HG03342 (cell line): ENCODE measurements at regions not wholly inside any gene's neighbourhood (a gene's known extent, or its start where the extent isn't known, plus 50 kb on each side); places are given as distances from the start of the nearest gene placed in this dataset.
"Not testable (repeated sequence)": the region's sequence is repeated elsewhere in the genome, so short reads cannot be mapped to it uniquely, and the experiment has no call there.

Source experiments
- ATAC-seq: cut with Tn5 transposase; IDR thresholded peaks from one replicate; pipeline ENCODE4 v1.9.1; 2021; ENCODE audit warnings: mild to moderate bottlenecking, moderate library complexity; ENCODE audit not compliant: unreplicated experiment

DNA sequence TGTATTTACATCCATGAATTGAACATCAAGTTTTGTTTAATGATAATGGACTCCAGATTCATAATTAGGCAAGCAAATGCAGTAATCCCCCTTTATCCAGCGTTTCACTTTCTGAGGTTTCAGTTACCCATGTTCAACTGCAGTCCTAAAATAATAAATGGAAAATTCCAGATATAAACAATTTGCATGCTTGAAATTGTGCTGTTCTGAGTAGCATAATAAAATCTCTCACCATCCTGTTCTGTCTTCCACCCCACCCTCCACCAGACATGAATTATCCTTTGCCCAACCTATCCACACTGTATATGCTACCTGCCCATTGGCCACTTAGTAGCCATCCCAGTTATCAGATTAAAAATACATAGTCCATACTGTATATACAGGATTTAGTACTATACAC, 224.5 kb upstream of the CHAC2 start:
- ATAC-seq, result no peak

DNA sequence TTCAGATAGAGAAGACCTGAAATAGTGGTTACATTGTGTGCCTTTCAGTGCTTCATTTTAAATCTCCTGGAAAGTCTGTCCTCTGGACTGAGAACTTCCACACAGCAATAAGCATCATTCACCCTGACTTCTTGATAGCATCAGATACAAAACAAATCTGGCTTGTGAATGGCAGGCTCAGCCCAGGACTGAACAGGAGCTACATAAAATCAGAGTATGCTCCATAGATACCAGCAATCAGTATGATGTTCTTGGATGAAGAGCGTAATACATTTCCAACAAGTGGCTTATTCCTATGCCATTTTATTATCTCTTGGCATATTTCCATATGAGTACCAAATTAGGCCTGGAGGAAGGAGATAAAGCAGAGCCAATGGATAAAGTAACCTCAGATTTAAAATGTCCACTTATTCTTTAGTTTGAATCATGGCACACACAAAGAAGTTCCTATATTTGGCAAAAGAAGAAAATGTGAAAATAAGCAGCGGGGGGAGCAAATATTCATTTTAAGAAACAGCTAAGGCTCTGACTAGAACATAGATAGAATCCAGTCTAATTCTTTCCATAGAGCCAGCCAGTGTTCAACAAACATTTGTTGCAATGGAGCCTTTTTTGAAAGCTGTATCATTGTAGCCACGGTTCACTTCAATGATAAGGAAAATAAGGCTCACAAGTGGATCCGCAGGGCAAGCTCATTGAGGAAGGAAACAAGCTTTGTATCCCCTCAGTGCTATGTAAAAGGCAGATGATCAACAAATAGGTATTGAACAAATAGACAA, 230.8 kb upstream of the CHAC2 start:
- ATAC-seq, result no peak

DNA sequence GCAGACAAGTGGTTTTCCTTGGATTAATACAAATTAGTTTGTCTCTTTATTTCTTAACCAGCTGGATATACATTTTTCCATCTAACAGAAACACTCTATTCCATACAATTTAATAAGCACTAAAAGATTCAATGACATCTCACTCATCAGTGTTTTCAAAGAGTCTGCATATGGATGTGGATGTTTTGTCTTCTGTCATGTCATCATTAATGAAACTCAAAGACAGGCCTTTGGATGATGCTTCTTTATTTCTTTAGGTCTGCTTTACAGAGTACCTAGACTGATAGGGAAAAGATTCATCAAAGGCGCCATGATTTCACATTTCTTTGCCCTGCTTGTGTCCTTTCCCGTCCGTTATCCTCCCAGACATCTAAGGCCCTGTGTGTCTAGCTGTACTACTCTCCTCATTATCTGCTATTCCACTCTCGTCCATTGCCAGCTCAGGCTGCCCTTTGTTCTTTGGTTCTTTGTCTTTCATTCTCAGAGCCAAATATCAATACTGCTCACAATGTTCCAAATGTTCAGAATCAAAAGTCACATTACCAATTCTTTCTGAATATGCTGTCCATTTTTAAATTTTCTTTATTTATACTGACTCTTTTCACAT, 232.3 kb upstream of the CHAC2 start:
- no peak for ATAC-seq

DNA sequence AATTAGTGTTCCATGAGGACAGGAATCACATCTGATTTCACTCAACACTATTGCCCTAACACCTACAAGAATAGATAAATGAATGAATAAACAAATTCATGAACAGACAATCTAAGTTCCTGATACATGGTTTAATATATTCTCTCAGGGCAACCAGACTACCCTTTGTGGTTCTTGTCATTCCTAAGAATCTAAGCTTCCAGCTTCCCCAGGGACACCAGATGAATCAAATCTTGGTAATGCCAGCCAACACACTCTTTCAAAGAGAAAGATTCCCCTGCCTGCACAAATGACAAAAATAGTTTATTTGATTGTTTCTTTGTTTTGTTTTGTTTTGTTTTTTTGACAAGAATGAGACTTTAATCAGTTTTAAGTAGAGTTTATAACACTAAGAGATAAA, 237.5 kb upstream of the CHAC2 start:
- no peak for ATAC-seq

DNA sequence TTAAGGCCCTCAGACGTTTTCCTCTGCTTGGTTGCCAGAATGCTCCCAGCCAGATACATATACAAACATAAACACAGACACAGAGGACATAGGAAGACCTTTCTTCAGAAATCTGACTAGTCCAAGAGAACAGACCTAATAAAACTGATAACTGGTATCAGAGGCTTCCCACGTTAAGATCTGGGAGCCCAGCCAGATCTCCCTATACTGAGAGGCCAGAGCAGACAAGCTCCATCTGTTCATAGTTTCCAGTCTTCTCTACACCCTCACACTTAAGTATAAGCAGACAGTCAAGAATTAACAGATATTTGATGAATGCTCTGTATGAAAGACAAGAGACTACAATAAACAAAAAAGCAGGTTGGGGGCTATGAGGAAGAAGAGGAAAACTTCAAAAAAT, 240.5 kb upstream of the CHAC2 start:
- ATAC-seq, result no peak

DNA sequence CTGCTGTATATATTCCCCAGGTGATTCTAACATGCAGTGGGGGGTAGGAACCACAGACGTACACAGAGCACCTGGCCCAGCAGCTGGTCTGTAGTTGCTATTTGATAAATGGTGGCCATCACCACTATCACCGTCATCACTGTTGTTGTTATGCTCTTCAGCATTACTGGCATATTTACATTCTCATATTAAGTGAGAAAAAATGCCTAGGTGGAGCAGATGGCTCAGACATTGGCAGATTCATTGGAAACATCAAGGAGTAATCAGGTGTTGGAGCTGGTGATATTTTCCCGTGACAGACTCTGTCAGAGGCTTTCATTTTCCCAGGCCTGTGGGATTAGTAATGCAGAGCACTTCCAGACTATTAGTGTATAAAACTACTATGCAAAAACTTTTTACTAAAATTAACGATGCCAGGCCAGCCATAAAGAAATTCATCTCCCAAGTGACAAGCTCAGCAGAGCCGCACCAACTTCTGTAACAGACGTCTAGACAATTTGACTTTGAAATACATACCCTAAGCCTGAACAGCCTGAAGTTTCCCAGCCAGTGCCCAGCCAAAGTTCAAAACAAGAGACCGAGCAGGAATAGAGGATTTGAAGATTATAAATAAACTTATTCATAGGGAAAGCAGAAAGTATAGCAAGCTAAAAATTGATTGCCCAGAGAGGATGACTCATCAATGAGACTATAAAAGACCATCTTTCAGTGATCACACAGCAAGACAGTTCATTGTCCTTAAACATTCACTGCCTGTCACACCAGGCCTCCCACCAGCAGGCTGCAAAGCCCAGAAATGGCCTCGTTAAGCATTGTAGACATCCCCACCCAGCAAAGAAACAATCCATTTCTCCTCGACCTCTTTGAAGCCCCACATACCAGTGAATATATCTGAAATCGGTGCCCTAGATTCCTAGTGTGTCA, 247.4 kb upstream of the CHAC2 start:
- ATAC-seq, result no peak

DNA sequence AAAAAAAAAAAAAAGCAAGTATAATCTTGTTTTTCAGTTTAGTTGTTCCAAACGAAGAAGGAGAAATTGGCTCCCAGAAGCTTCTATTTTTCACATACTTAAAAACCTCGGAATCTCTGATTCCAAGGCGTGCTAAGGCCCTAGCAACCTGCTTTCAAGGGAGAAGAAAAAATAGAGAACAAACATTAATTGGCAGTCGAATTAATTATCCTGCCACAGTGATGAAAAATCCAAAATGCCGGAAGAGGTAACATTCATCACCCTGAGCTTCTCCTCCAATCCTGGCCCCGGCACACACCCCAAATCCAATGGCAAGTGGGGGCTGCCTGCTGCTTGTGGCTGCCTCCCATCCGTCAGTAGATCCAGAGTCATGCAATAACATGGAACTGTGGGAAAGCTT, 250.2 kb upstream of the CHAC2 start:
- ATAC-seq, result no peak

DNA sequence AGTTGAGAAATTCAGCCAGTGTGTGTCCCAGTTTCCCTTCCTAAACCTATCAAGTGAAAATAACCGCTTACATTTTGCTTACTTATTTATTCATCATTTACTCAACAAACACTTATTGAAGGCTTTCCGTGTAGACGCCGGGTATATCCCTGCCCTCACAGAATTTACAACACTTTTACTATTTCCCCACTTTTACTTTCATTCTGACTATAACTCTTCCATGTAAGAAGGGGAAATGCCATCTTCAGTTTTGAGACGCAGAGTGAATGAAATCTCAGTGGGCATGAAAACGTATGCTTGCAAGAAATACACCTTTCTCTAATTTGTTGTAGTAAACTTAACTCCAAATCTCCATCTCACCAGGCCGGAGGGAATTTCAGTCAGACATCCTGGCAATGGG, 251.0 kb upstream of the CHAC2 start:
- ATAC-seq, result no peak

DNA sequence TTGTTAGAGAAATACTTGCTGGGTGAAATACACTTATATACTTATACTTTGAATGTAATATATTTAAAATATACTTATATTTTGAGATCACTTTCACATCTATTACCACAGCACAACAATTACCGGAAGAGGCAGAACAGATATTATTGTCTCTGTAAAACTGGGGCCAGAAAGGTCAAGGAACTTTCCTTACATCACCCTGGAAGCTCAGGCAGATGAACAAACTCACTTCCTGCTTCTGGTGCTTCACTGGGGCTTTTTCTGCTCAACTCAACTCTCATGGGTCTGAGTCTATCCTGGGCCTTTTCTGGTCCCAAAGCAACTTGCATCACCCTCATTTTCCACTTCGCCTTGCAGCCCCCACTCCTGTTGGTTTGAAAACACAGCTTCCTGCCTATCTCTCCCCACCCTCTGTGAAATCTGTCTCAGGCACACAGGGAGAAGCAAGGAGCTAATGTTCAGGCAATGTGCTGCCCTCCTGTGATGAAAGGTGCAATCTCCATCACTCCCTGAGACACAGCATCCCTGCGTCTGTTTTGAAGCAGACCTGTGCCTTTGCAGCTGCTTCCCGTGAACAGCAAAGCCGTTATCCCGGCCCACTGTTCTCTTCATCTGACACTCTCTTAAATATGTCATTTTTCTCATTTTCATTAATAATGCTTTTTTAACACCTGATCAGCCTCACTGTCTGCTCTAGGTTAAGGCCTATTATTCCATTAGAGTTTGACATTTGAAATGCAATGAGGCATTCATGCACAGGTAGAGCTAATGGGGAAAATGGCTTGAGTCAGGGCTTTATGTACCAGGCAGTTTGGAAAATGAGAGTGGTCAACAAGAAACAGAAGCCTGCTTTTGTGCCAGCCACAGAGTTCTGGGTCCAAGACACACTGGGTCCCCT, 251.9 kb upstream of the CHAC2 start:
- ATAC-seq, result peak; percentile 59

DNA sequence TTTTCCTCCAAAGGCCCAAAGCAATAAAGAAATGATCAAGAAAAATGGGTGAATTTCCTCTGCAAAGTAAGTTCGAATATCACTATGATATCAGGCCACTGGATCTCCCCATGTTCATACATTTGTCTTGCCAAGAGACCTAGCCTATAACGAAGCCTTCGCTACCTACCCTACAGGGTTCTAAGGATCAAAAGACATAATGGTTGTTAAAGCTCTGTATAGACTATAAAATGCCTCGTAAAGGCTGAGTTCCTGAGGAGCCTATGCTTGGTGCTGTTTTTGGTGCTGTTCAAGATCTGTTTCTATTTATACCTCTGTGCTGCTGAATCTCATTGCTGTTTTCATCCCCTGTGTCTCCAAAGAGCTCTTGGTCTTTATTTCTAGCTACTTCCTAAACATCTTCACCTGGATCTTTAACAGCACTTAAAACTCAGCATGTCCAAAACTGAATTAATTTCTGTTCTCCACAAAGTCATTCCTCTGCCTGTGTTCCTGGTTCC, 254.4 kb upstream of the CHAC2 start:
- no peak for ATAC-seq

DNA sequence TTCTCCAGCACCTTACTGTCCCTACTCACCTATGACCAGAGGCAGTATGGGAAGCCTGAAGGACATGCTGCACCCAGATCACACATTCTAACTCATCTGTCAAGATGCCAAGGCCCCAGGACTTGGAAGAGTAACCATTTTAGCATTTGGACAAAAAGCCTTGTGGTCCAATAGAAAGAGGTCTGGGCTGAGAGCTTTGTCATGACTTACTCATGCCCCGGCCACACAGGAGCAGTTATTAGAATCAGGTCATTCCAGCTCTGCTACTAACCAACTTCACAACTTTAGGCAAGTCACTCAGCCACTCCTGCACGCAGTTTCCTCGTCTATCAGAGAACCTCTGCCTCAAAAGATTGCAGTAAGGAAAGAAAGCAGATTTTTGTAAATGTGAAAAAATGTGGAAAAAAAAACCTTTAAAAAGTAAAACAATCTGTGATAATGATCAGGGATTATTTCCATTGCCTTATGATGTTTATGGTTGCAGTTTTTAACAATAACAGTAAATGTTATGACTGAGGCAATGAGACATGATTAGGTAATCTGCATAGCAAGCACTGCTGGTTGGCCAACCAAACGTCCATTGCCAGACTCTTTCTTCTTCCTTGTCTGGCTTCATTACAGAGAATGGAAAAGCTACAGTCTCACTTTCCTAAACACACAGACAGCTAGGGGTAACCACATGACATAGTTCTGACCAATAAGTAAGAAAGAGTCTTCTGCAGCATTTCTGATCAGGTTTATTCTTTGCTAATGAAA, 255.4 kb upstream of the CHAC2 start:
- no peak for ATAC-seq

DNA sequence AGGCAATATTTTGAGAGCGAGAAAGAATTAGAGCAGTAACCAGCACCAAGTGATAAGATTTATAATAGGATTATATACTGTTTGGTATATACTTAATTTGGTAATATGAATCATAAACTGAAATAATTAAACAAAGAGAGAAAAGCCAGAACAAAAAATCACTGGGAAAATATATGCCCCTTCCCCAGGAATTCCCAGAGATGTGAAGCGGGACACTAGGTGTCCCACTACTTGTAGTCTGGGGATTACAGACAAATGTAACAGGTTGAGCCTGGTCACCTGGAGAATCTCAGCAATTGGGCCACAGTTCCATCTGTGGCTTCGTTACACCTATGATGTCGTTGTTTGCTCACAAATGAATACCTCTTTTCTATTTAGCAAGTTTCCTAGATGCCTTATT, 256.1 kb upstream of the CHAC2 start:
- ATAC-seq, result no peak

DNA sequence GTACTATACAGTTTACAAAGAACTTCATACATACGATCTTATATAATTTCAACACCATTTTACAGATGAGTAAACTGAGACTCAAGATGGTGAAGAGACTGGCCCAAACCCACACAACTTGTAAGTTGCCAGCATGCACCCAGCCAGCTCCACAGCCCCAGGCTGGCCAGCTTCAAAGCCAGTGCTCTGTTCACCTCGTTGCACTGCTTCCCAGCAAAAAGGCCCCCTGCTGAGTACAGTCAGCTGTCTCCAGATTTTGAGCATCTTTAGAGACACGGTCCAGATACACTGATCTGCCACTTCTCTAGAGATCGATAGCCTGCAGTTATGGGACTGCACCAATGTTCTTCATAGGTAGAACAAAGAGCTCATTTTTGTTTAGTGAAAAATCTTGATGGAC, 257.2 kb upstream of the CHAC2 start:
- no peak for ATAC-seq

DNA sequence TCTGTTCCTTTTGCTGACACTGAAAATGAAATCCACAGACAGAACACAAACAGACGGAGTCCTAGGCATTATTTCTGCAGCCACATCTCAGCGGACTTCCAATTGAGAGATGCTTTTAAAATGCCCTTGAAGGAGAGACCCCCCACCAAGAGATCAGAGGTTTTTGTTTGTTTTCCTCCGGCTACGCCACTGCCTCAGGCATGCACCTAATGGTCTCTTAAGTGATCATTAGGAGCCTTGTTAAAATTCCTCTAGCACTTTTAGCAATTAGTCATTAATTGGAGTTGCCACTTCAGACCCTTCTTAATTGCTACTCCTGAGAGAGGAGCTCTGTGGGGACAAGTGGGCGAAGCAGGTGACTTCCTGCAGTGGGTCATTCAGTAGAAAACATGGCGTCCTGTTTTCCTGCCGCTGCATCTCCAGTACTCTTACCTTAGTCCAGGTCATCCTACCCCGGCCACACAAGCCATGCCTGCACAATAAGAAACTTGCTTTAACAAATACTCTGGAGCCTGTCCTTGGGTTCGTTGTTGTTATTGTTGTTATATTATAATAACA, 257.7 kb upstream of the CHAC2 start:
- no peak for ATAC-seq

DNA sequence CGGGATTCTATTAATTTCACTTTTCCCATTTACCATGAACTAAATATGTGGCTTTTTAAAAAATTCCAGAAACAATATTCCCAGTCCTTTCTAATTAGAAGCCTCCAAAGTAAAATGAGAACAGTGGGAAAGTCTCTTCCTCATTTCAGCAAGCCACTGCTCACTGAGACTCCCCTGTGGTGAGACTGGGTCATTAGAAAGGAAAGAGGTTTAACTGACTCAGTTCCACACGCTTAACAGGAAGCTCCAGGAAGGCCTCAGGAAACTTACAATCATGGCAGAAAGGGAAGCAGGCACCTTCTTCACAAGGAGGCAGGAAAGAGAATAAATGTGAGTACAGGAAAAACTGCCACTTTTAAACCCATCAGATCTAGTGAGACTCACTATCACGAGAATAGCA, 258.9 kb upstream of the CHAC2 start:
- no peak for ATAC-seq

DNA sequence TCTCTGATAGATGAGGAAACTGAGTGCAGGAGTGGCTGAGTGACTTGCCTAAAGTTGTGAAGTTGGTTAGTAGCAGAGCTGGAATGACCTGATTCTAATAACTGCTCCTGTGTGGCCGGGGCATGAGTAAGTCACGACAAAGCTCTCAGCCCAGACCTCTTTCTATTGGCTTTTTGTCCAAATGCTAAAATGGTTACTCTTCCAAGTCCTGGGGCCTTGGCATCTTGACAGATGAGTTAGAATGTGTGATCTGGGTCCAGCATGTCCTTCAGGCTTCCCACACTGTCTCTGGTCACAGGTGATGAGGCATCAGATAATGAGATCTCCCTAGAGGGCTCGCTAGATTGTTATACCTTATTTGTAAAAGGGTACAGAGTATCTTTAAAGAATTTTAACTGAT, 260.5 kb upstream of the CHAC2 start:
- not testable (repeated sequence) for ATAC-seq

DNA sequence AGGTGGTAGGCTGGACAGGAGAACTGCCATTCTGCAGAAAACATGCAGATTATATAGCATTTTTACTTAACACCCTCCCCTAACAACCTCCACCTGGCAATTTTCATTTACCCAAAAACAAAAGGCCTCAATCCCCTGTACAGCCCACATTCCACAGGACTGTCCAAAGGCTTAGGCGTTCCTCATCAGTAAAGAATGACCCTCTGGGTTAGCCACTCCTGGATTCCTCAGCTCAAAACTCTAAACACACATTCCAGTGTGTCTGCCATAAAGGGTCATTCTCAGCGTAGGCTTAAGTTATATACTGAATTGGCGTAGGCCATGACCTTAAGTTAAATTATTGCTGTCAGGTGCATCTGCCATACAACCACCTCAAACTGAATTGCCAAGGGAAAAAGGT, 261.8 kb upstream of the CHAC2 start:
- ATAC-seq, result no peak

DNA sequence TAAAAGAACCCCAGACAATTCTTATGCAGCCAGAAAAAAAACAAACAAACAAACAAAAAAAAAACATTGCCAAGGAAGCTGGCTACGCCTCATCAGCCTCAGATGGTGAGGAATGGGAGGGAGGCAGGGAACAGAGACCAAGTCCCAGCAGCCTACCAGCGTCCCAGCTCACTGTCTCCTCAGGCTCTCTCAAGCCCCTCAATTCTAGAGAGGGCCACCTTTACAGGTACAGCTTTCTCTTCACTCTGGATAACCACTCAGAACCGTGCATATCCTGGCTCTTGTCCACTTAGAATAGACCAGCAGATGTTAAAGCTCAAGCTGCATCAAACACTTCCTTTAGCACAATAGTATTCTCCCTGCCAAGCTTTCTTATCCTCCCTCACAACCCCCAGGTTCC, 263.1 kb upstream of the CHAC2 start:
- no peak for ATAC-seq

DNA sequence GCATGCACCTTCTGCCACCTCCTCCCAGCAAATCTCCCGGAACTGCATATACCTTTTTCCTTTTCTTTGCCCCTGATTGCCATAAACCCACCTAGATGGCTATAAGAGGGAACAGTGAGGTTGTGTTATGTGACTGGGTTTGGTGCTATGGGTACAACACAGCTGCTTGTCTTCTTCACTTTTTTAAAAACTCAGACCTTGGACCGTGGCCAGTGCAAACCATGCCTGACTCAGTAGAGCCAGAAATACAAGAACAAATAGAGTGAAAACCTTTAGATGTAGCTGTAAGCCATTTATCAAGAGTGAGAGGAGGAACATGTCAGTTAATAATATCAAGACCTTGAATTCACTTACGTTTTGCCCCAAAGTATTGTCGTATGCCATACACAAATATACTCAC, 267.4 kb upstream of the CHAC2 start:
- ATAC-seq, result no peak

DNA sequence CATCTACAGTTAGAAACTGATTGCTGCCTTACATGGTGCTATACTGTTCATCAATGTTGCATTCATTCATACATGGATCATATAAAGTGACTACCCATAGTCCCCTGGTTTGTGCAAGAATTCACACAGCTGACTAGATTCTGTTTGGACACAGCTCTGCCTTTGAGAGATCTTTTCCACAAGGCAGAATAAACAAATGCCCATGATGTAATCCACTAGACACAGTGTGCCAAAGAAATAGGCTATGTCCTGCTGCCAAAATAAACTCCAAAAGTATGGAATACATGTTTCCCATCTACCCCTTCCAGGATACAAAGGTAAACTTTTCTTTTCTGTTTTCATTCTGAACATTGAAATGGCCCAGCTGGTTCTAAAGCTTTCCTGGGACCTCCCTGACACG, 269.4 kb upstream of the CHAC2 start:
- ATAC-seq, result no peak
